Psoas muscle (tissue), 7 donors: ENCODE measurements at regions not wholly inside any gene's neighbourhood (a gene's known extent, or its start where the extent isn't known, plus 50 kb on each side); places are given as distances from the start of the nearest gene placed in this dataset.

Experiments
- ATAC-seq, 4 donors: fragments of 200-7000 bp; cut with Tn5 transposase; one replicate each; pipeline ENCODE4 v1.9.1; 2020; ENCODE audit warnings: moderate library complexity in 3 of 4, mild to moderate bottlenecking in 2 of 4
- DNase-seq, 2 donors: peaks; one replicate each; pipeline ENCODE4 v3.0.0-alpha.2; 2020
- H3K27ac ChIP-seq: fragments of 200-600 bp; one replicate; pipeline ENCODE4 v1.8.0; 2022
- H3K27me3 ChIP-seq, 3 donors: fragments of 200-600 bp in 1 of 3; one replicate each; pipeline versions ENCODE4 v1.6.1 to v1.8.0; 2013 to 2022; ENCODE audit warnings: low read length in 2 of 3, mild to moderate bottlenecking in 2 of 3, moderate library complexity in 1 of 3; ENCODE audit not compliant: insufficient read depth in 3 of 3
- H3K36me3 ChIP-seq, 2 donors: fragments of 200-600 bp in 1 of 2; one replicate each; pipeline versions ENCODE4 v1.6.1 to v1.8.0; 2013 to 2022; ENCODE audit warnings: low read depth in 1 of 2, mild to moderate bottlenecking in 1 of 2, moderate library complexity in 1 of 2; ENCODE audit not compliant: insufficient read depth in 1 of 2
- H3K4me1 ChIP-seq: fragments of 200-600 bp; one replicate; pipeline ENCODE4 v1.8.0; 2022
- H3K4me3 ChIP-seq: fragments of 200-600 bp; one replicate; pipeline ENCODE4 v1.8.0; 2022; ENCODE audit warnings: mild to moderate bottlenecking
- H3K9me3 ChIP-seq: fragments of 200-600 bp; one replicate; pipeline ENCODE4 v1.8.0; 2022
- WGBS, 3 donors: extraction: QIAGEN DNeasy Blood & Tissue Kit; methylation state at CpG; one replicate each; pipeline versions ENCODE4 v1.1.6 to v1.1.7; 2013; 5-methylcytosine and 5-hydroxymethylcytosine counted together
- intact Hi-C, 2 donors: fragments of 100-400 bp; cut with DNase I; formaldehyde crosslinking; loops; one replicate each; pipeline versions ENCODE4 v1.11.0 to v1.14.2; 2022
- TF ChIP-seq, protein P1 (sequence below): fragments of 200-600 bp; IDR thresholded peaks from one replicate; pipeline ENCODE4 v1.8.0; 2022; ENCODE audit warnings: antibody characterized with exemption
- donor health status: healthy with polysubstance abuse.
- donor health status: DM: no; HTN: no; CAD: no; lungs with moderate emphysema.
- donor health status: Bipolar disorder and iron deficiency.
- donor health status: healthy.
- donor health status: DM: yes; HTN: yes; CAD: no.
- donor health status: DM: no; HTN: no; CAD: no.
- donor health status: DM: yes; HTN: yes; CAD: no.

DNA sequence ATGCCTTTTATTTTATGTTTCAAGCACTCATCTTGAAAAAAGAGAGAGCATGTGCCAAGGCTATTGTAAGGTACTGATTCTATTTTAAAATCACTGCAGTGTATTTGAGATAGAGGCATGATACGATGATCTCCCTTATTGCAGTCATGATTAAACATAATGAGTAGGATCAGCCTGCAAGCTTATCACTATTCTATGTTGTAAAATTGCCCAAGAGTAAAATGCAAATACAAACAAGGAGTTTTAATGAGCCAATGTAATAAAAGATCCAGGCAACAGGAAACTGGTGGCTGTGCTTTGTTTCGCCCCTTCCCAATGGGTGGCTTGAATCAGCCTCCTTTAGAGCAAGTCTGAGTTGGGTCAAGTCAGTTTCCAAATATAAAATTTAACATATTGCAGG lies 116.4 kb upstream of the RBMS1 start:
- Histone ChIP-seq H3K27ac (no peak overlapping the region), H3K27me3 (no peaks in the 10 kb centered on the region), H3K36me3 (no peaks in the 10 kb centered on the region), H3K4me1 (no peaks in the 10 kb centered on the region), H3K4me3 (no peak overlapping the region), H3K9me3 (no peaks in the 10 kb centered on the region)
- TF ChIP-seq, protein P1, sequence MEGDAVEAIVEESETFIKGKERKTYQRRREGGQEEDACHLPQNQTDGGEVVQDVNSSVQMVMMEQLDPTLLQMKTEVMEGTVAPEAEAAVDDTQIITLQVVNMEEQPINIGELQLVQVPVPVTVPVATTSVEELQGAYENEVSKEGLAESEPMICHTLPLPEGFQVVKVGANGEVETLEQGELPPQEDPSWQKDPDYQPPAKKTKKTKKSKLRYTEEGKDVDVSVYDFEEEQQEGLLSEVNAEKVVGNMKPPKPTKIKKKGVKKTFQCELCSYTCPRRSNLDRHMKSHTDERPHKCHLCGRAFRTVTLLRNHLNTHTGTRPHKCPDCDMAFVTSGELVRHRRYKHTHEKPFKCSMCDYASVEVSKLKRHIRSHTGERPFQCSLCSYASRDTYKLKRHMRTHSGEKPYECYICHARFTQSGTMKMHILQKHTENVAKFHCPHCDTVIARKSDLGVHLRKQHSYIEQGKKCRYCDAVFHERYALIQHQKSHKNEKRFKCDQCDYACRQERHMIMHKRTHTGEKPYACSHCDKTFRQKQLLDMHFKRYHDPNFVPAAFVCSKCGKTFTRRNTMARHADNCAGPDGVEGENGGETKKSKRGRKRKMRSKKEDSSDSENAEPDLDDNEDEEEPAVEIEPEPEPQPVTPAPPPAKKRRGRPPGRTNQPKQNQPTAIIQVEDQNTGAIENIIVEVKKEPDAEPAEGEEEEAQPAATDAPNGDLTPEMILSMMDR = no peak
- intact Hi-C loops = no loop called here
- WGBS, 3 donors = 82 to 90% (median 88%) methylated on average over 2 of the region's 2 CpGs
- DNase-seq = no peak
- ATAC-seq = no peak

DNA sequence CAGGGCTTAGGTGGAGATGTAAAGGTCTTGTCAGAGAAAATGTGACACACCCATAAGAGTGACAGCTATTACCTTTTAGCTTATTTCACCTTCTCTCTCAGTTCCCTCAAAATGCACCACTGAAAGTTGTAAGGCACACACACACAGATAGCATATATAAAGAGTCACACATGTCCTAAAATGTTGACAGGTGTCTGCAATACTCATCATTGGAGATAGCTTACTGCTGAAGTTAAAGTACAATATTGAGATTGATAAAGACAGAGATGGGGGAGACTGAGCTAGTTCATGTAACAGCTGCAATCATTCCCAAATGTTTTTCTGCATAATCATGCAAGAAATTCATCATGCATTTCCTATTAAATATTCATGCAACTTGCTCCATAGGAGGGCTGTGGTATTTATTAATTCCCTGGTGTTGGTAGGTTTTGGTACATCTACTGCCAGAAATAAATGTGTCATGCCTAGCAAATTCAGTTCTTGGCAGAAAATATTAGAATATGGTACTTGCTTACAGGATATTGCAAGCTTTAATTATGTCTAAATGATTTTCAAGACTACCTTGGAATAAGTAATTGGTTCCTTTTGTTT lies 118.8 kb upstream of the RBMS1 start:
- TF ChIP-seq, protein P1 = no peak
- DNase-seq (no peak), ATAC-seq (no peak)
- no peaks in the 10 kb centered on the region for H3K36me3 ChIP-seq
- H3K4me3 ChIP-seq = no peak overlapping the region
- H3K9me3 ChIP-seq = no peaks in the 10 kb centered on the region
- no peak overlapping the region for H3K27ac ChIP-seq
- no peaks in the 10 kb centered on the region for H3K4me1 ChIP-seq
- no peaks in the 10 kb centered on the region for H3K27me3 ChIP-seq
- intact Hi-C loops = no loop called here

DNA sequence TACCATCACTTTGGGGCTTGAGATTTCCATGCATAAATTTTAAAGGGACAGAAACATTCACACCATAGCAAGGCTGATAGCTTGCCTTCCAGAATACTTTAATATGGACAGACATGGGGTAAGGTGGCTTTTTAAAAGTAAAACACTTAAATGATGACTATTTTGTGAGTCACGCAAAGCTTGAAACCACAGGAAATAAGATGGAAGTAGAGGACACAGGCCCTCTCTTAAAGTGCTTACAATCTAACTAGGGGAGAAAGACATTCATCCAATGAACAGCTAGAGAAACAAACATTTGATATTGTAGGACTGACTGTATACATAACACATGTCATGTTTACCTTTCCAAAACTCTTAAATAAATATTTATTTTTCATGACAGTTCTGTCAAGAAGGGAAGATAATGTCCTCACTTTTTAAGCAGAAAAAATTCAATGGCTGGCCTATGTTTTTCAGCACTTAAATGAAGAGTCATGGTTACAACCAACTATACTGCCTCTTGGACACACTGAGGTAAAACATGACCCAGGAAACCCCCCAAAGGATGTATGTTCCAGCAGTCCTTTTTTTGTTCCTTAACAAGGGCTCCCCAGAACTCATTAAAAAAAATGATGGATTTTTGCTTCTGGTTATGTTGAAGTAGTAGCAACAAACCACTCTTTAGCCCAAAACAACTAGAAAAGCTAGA lies 120.0 kb upstream of the RBMS1 start:
- Histone ChIP-seq H3K4me3 (no peak overlapping the region), H3K9me3 (no peaks in the 10 kb centered on the region), H3K36me3 (no peaks in the 10 kb centered on the region), H3K27ac (no peak overlapping the region), H3K27me3 (no peaks in the 10 kb centered on the region), H3K4me1 (no peaks in the 10 kb centered on the region)
- intact Hi-C loops = no loop called here
- no peak for ATAC-seq
- DNase-seq = no peak
- 89 to 100% (median 100%) methylated on average over 1 of the region's 1 CpG for WGBS, 3 donors
- TF ChIP-seq, protein P1 = no peak

DNA sequence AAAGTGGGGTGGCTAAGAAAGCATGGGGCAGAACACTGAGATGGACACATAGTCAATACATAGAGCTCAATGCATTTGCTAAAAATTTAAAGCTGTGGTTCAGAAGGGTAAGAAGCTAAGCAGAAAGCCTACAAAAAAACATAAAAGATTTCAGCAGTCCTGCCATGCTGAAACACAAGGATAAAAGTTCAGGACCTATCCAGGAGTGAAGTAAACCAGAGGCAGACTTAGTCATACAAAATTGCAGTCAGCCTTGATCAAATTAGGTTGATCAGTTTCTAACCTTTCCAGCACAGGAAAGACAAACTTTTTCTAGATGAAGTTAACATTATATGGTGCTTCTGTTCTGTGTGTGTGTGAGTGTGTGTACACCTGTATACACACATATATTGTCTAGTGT lies 120.8 kb upstream of the RBMS1 start:
- intact Hi-C loops = no loop called here
- TF ChIP-seq, protein P1 = no peak
- Histone ChIP-seq H3K27me3 (no peaks in the 10 kb centered on the region), H3K9me3 (no peaks in the 10 kb centered on the region), H3K36me3 (no peaks in the 10 kb centered on the region), H3K27ac (no peak overlapping the region), H3K4me1 (no peaks in the 10 kb centered on the region), H3K4me3 (no peak overlapping the region)
- ATAC-seq = no peak
- no peak for DNase-seq

DNA sequence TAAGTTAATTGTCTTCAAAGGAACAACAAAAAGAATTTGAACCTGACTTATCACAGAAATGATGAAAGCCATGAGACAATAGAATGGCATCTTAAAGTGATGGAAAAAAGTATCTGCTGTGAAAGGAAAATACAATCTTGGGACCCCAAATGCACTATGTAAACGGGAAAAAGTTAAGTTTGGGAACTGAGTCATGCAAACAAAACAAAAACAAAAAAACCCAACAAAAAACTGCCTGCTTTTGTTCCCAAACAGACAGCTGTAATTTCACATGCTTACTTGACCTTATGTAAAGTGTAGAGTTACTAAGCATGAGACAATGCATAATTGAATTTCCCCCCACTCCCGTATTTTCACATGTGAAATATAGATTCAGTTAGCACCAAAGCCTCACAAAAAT lies 122.1 kb upstream of the RBMS1 start:
- no peaks in the 10 kb centered on the region for H3K36me3 ChIP-seq
- intact Hi-C loops = no loop called here
- DNase-seq (no peak), ATAC-seq (no peak)
- 53 to 64% (median 56%) methylated on average over 2 of the region's 2 CpGs for WGBS, 3 donors
- TF ChIP-seq, protein P1 = no peak
- H3K9me3 ChIP-seq = no peaks in the 10 kb centered on the region
- H3K4me1 ChIP-seq = no peaks in the 10 kb centered on the region
- no peak overlapping the region for H3K4me3 ChIP-seq
- no peaks in the 10 kb centered on the region for H3K27me3 ChIP-seq
- no peak overlapping the region for H3K27ac ChIP-seq
